SW480 (cell line): ENCODE measurements at regions not wholly inside any gene's neighbourhood (a gene's known extent, or its start where the extent isn't known, plus 50 kb on each side); places are given as distances from the start of the nearest gene placed in this dataset.
"Not testable (repeated sequence)": the region's sequence is repeated elsewhere in the genome, so short reads cannot be mapped to it uniquely, and the experiment has no call there.

ENCODE experiments used
- DNase-seq: peaks from one replicate; pipeline ENCODE4 v3.0.0-alpha.2; 2016; ENCODE audit warnings: low spot score

GRCh38 chr4:132266374-132266773 is 882.7 kb upstream of the PCDH10 start:
- no peak for DNase-seq

- DNase-seq: no peak
These were observed 881.8 kb upstream of the PCDH10 start for GRCh38 chr4:132267321-132267720.

GRCh38 chr4:132269303-132269990 is 879.6 kb upstream of the PCDH10 start:
- DNase-seq: no peak

GRCh38 chr4:132275583-132276121 is 873.4 kb upstream of the PCDH10 start:
- no peak for DNase-seq

GRCh38 chr4:132276185-132276584 is 872.9 kb upstream of the PCDH10 start:
- no peak for DNase-seq

GRCh38 chr4:132276989-132277388 is 872.1 kb upstream of the PCDH10 start:
- no peak for DNase-seq

GRCh38 chr4:132281733-132282132 is 867.4 kb upstream of the PCDH10 start:
- DNase-seq: no peak

GRCh38 chr4:132284910-132285426 is 864.1 kb upstream of the PCDH10 start:
- no peak for DNase-seq

GRCh38 chr4:132297346-132297745 is 851.7 kb upstream of the PCDH10 start:
- no peak for DNase-seq

- no peak for DNase-seq
These were observed 849.3 kb upstream of the PCDH10 start for GRCh38 chr4:132299841-132300240.

GRCh38 chr4:132312521-132312920 is 836.6 kb upstream of the PCDH10 start:
- DNase-seq: no peak

GRCh38 chr4:132313852-132314251 is 835.2 kb upstream of the PCDH10 start:
- no peak for DNase-seq

GRCh38 chr4:132316738-132317137 is 832.4 kb upstream of the PCDH10 start:
- DNase-seq: no peak

GRCh38 chr4:132317923-132318322 is 831.2 kb upstream of the PCDH10 start:
- DNase-seq: no peak

GRCh38 chr4:132328761-132329160 is 820.3 kb upstream of the PCDH10 start:
- no peak for DNase-seq

GRCh38 chr4:132330994-132331393 is 818.1 kb upstream of the PCDH10 start:
- DNase-seq: no peak

GRCh38 chr4:132332932-132333723 is 816.0 kb upstream of the PCDH10 start:
- no peak for DNase-seq

GRCh38 chr4:132333724-132334047 is 815.4 kb upstream of the PCDH10 start:
- DNase-seq: no peak

- no peak for DNase-seq
These were observed 815.0 kb upstream of the PCDH10 start for GRCh38 chr4:132334081-132334480.

- no peak for DNase-seq
These were observed 803.9 kb upstream of the PCDH10 start for GRCh38 chr4:132344924-132345828.

- no peak for DNase-seq
These were observed 803.1 kb upstream of the PCDH10 start for GRCh38 chr4:132346016-132346415.

GRCh38 chr4:132351606-132352005 is 797.5 kb upstream of the PCDH10 start:
- not testable (repeated sequence) for DNase-seq
